ENCODE measurements at regions not wholly inside any gene's neighbourhood (a gene's known extent, or its start where the extent isn't known, plus 50 kb on each side); places are given as distances from the start of the nearest gene placed in this dataset.

- Histone ChIP-seq H2AFZ (ENCODE audit: low read depth, low read length, severe bottlenecking) (no peak overlapping the region), H3K27me3 (ENCODE audit: low read length) (no peaks in the 10 kb centered on the region)
- no peak for TF ChIP-seq CTCF (IDR thresholded peaks at IDR 0.05; ENCODE audit: insufficient read depth, low read length, poor library complexity, severe bottlenecking)
- TF ChIP-seq EZH2phosphoT487 (conservative IDR thresholded peaks at IDR 0.05; ENCODE audit: low read length): no peak
These were observed 439.6 kb upstream of the PTCHD4 start for GRCh38 chr6:48550603-48551002.

GRCh38 chr6:48542191-48542590 is 431.2 kb upstream of the PTCHD4 start:
- no peaks in the 10 kb centered on the region for H4K20me1 ChIP-seq (ENCODE audit: low read depth, low read length)

More at GRCh38 chr6:48550603-48551002, 439.6 kb upstream of the PTCHD4 start:
- H3K9me2 ChIP-seq (replicated peaks; ENCODE audit: insufficient read depth, low read length): no peaks in the 10 kb centered on the region
- no peak overlapping the region for H3K4me2 ChIP-seq (ENCODE audit: low read depth, low read length, poor library complexity, severe bottlenecking)
- H3K27ac ChIP-seq (ENCODE audit: low read depth, low read length): no peak overlapping the region
- no peak overlapping the region for H3K4me3 ChIP-seq (ENCODE audit: insufficient read depth, low read length, poor library complexity, severe bottlenecking)
- no peaks in the 10 kb centered on the region for H3F3A ChIP-seq (ENCODE audit: insufficient read depth)
- no peaks in the 10 kb centered on the region for H3K36me3 ChIP-seq (ENCODE audit: low read length)
- H4K20me1 ChIP-seq (ENCODE audit: low read depth, low read length): no peaks in the 10 kb centered on the region
- no peaks in the 10 kb centered on the region for H3K79me2 ChIP-seq (ENCODE audit: insufficient read depth, low read length)
- no peaks in the 10 kb centered on the region for H3K9me3 ChIP-seq (ENCODE audit: insufficient read depth, low read length)
- no peak overlapping the region for H3K9ac ChIP-seq (ENCODE audit: low read length)

GRCh38 chr6:48541649-48542048 is 430.7 kb upstream of the PTCHD4 start:
- H3K9me2 ChIP-seq (replicated peaks; ENCODE audit: insufficient read depth, low read length): no peaks in the 10 kb centered on the region
- H3K9me3 ChIP-seq (ENCODE audit: insufficient read depth, low read length): peaks cover 5% of the 10 kb centered on the region; the same call in 1 of the 2 replicates
- no peak overlapping the region for H3K4me3 ChIP-seq (ENCODE audit: insufficient read depth, low read length, poor library complexity, severe bottlenecking)
- no peak overlapping the region for H3K27ac ChIP-seq (ENCODE audit: low read depth, low read length)
- H4K20me1 ChIP-seq (ENCODE audit: low read depth, low read length): no peaks in the 10 kb centered on the region
- H3K4me2 ChIP-seq (ENCODE audit: low read depth, low read length, poor library complexity, severe bottlenecking): no peak overlapping the region
- no peak overlapping the region for H3K9ac ChIP-seq (ENCODE audit: low read length)
- TF ChIP-seq CTCF (IDR thresholded peaks at IDR 0.05; ENCODE audit: insufficient read depth, low read length, poor library complexity, severe bottlenecking): no peak
- TF ChIP-seq EZH2phosphoT487 (conservative IDR thresholded peaks at IDR 0.05; ENCODE audit: low read length): no peak
- no peaks in the 10 kb centered on the region for H3F3A ChIP-seq (ENCODE audit: insufficient read depth)
- no peaks in the 10 kb centered on the region for H3K27me3 ChIP-seq (ENCODE audit: low read length)
- H2AFZ ChIP-seq (ENCODE audit: low read depth, low read length, severe bottlenecking): no peak overlapping the region
- H3K36me3 ChIP-seq (ENCODE audit: low read length): no peaks in the 10 kb centered on the region
- no peaks in the 10 kb centered on the region for H3K79me2 ChIP-seq (ENCODE audit: insufficient read depth, low read length)

More at GRCh38 chr6:48542191-48542590, 431.2 kb upstream of the PTCHD4 start:
- Histone ChIP-seq H3K9ac (ENCODE audit: low read length) (no peak overlapping the region), H3K27me3 (ENCODE audit: low read length) (no peaks in the 10 kb centered on the region), H3K4me3 (ENCODE audit: insufficient read depth, low read length, poor library complexity, severe bottlenecking) (no peak overlapping the region), H3K79me2 (ENCODE audit: insufficient read depth, low read length) (no peaks in the 10 kb centered on the region), H3K9me2 (replicated peaks; ENCODE audit: insufficient read depth, low read length) (no peaks in the 10 kb centered on the region), H3F3A (ENCODE audit: insufficient read depth) (no peaks in the 10 kb centered on the region), H2AFZ (ENCODE audit: low read depth, low read length, severe bottlenecking) (no peak overlapping the region), H3K4me2 (ENCODE audit: low read depth, low read length, poor library complexity, severe bottlenecking) (no peak overlapping the region), H3K36me3 (ENCODE audit: low read length) (no peaks in the 10 kb centered on the region), H3K9me3 (ENCODE audit: insufficient read depth, low read length) (peaks cover 5% of the 10 kb centered on the region; the same call in 1 of the 2 replicates), H3K27ac (ENCODE audit: low read depth, low read length) (no peak overlapping the region)
- TF ChIP-seq EZH2phosphoT487 (conservative IDR thresholded peaks at IDR 0.05; ENCODE audit: low read length) (no peak), CTCF (IDR thresholded peaks at IDR 0.05; ENCODE audit: insufficient read depth, low read length, poor library complexity, severe bottlenecking) (no peak)
